Panc1 (cell line): ENCODE measurements at regions not wholly inside any gene's neighbourhood (a gene's known extent, or its start where the extent isn't known, plus 50 kb on each side); places are given as distances from the start of the nearest gene placed in this dataset.

Experiments used
- ATAC-seq: fragments of 200-7000 bp; cut with Tn5 transposase; 2 replicates; pipeline ENCODE4 v1.9.1; 2020; ENCODE audit warnings: mild to moderate bottlenecking, moderate library complexity
- BruUV-seq: library from RNA; stranded (reverse); fragments of 400-500 nt; replicated peaks from 2 replicates; lab custom pipeline; 2021; lab: Mats Ljungman, UMichigan
- CTCF ChIA-PET: fragments of 300-600 bp; sonication (Branson Sonifier 250); formaldehyde crosslinking; loops from one replicate; lab custom pipeline; 2022; ENCODE audit warnings: antibody characterized with exemption; lab: Charles Lee
- POLR2A ChIA-PET: fragments of 300-600 bp; sonication (Branson Sonifier 250); formaldehyde crosslinking; loops from one replicate; lab custom pipeline; 2022; ENCODE audit warnings: antibody characterized with exemption; lab: Charles Lee
- DNase-seq: peaks from one replicate; pipeline ENCODE4 v3.0.0-alpha.2; 2010; ENCODE audit warnings: low read depth, low spot score
- H3K27ac ChIP-seq: 2 replicates; pipeline ENCODE4 v1.5.1; 2011; ENCODE audit warnings: mild to moderate bottlenecking, low read length, inconsistent platforms
- H3K27me3 ChIP-seq: fragments of 200-500 bp; sonication (Bioruptor generic); 2 replicates; pipeline ENCODE4 v1.6.0; 2014; ENCODE audit warnings: low read length, inconsistent platforms; ENCODE audit not compliant: control insufficient read depth, insufficient read depth
- H3K36me3 ChIP-seq: fragments of 200-500 bp; sonication (Bioruptor generic); 2 replicates; pipeline ENCODE4 v1.5.1; 2014; ENCODE audit warnings: inconsistent platforms, mild to moderate bottlenecking, low read length, moderate library complexity; ENCODE audit not compliant: control insufficient read depth, insufficient read depth
- H3K4me1 ChIP-seq: 2 replicates; pipeline ENCODE4 v1.5.1; 2011; ENCODE audit warnings: inconsistent platforms, mild to moderate bottlenecking, low read length, moderate library complexity; ENCODE audit not compliant: control insufficient read depth, insufficient read depth
- H3K4me3 ChIP-seq, 2 experiments: 2 replicates each; pipeline ENCODE4 v1.5.1; 2011 to 2012; ENCODE audit warnings: low read depth in 2 of 2, low read length in 2 of 2, mild to moderate bottlenecking in 2 of 2, inconsistent platforms in 1 of 2, moderate library complexity in 1 of 2
- H3K9me3 ChIP-seq: fragments of 200-500 bp; sonication (Bioruptor generic); 2 replicates; pipeline ENCODE4 v1.5.1; 2014; ENCODE audit warnings: low read depth, mild to moderate bottlenecking, inconsistent platforms, low read length, moderate library complexity; ENCODE audit not compliant: control insufficient read depth, insufficient read depth
- POLR2AphosphoS5 ChIP-seq: IDR thresholded peaks from 2 replicates; pipeline ENCODE4 v1.6.1; 2012; ENCODE audit warnings: mild to moderate bottlenecking, low read depth, low read length, moderate library complexity
- SIN3A ChIP-seq: IDR thresholded peaks from 2 replicates; pipeline ENCODE4 v1.6.1; 2012; ENCODE audit warnings: low read depth, mild to moderate bottlenecking, low read length, moderate library complexity, borderline replicate concordance; ENCODE audit not compliant: insufficient read depth
- TCF7L2 ChIP-seq: IDR thresholded peaks from 2 replicates; pipeline ENCODE4 v1.6.1; 2011; ENCODE audit warnings: mild to moderate bottlenecking, low read depth, low read length, inconsistent platforms
- in situ Hi-C: cut with HindIII; loops from 2 replicates; pipeline ENCODE4 v1.10.0; 2016; ENCODE audit warnings: low sequenced_read_pairs, low pct_unique_long_range_greater_than_20kb
- intact Hi-C: fragments of 100-400 bp; cut with micrococcal nuclease; formaldehyde crosslinking; loops from one replicate; pipeline ENCODE4 v1.10.0; 2022; ENCODE audit not compliant: unreplicated experiment
- TF ChIP-seq, protein P1 (sequence below), 2 experiments: IDR thresholded peaks; 2 replicates each; pipeline ENCODE4 v1.6.1; 2011 to 2012; ENCODE audit warnings: low read depth in 2 of 2, control low read depth in 1 of 2, low read length in 1 of 2, mild to moderate bottlenecking in 1 of 2, moderate library complexity in 1 of 2; ENCODE audit not compliant: insufficient read depth in 1 of 2
- TF ChIP-seq, protein P2 (sequence below): fragments of 450-650 bp; IDR thresholded peaks from 2 replicates; pipeline ENCODE4 v1.5.1; 2017; ENCODE audit warnings: mild to moderate bottlenecking

DNA sequence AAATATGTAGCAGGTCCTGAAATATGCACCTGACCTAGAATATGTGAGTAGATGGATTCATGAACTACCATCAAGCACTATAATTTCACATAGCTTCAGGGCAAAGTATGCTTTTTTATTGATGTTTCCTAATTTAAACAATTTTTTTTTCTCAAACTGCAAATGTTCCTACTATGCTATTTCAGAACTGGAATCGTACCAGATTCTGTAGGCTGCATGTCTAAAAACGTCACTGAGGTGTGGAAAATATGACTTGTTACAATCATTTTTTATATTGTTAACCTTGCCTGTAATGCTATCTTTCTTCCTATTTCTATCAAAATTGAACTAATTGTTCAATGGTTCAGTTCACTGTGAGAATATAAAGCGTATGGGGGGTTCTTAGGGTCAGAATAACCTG lies 78.0 kb upstream of the RERGL start:
- DNase-seq (no peak), ATAC-seq (no peak)
- H3K36me3 ChIP-seq, result no peaks in the 10 kb centered on the region
- no TSS peak for BruUV-seq
- TF ChIP-seq, protein P1, sequence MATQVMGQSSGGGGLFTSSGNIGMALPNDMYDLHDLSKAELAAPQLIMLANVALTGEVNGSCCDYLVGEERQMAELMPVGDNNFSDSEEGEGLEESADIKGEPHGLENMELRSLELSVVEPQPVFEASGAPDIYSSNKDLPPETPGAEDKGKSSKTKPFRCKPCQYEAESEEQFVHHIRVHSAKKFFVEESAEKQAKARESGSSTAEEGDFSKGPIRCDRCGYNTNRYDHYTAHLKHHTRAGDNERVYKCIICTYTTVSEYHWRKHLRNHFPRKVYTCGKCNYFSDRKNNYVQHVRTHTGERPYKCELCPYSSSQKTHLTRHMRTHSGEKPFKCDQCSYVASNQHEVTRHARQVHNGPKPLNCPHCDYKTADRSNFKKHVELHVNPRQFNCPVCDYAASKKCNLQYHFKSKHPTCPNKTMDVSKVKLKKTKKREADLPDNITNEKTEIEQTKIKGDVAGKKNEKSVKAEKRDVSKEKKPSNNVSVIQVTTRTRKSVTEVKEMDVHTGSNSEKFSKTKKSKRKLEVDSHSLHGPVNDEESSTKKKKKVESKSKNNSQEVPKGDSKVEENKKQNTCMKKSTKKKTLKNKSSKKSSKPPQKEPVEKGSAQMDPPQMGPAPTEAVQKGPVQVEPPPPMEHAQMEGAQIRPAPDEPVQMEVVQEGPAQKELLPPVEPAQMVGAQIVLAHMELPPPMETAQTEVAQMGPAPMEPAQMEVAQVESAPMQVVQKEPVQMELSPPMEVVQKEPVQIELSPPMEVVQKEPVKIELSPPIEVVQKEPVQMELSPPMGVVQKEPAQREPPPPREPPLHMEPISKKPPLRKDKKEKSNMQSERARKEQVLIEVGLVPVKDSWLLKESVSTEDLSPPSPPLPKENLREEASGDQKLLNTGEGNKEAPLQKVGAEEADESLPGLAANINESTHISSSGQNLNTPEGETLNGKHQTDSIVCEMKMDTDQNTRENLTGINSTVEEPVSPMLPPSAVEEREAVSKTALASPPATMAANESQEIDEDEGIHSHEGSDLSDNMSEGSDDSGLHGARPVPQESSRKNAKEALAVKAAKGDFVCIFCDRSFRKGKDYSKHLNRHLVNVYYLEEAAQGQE (IDR thresholded peaks at IDR 0.05; ENCODE audit: insufficient read depth in 1 of 2, low read depth in 2 of 2, low read length in 1 of 2), result no peak
- TF ChIP-seq POLR2AphosphoS5, result no peak
- TF ChIP-seq SIN3A, result no peak
- no peak for TF ChIP-seq TCF7L2
- TF ChIP-seq, protein P2, sequence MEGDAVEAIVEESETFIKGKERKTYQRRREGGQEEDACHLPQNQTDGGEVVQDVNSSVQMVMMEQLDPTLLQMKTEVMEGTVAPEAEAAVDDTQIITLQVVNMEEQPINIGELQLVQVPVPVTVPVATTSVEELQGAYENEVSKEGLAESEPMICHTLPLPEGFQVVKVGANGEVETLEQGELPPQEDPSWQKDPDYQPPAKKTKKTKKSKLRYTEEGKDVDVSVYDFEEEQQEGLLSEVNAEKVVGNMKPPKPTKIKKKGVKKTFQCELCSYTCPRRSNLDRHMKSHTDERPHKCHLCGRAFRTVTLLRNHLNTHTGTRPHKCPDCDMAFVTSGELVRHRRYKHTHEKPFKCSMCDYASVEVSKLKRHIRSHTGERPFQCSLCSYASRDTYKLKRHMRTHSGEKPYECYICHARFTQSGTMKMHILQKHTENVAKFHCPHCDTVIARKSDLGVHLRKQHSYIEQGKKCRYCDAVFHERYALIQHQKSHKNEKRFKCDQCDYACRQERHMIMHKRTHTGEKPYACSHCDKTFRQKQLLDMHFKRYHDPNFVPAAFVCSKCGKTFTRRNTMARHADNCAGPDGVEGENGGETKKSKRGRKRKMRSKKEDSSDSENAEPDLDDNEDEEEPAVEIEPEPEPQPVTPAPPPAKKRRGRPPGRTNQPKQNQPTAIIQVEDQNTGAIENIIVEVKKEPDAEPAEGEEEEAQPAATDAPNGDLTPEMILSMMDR, result no peak
- H3K27ac ChIP-seq, result no peak overlapping the region
- H3K4me3 ChIP-seq, result no peak overlapping the region
- POLR2A ChIA-PET, result no interaction called here
- H3K9me3 ChIP-seq, result no peaks in the 10 kb centered on the region
- in situ Hi-C loops (no loop called here), intact Hi-C loops (no loop called here)
- CTCF ChIA-PET, result no interaction called here
- H3K4me1 ChIP-seq, result no peaks in the 10 kb centered on the region
- H3K27me3 ChIP-seq, result no peaks in the 10 kb centered on the region

DNA sequence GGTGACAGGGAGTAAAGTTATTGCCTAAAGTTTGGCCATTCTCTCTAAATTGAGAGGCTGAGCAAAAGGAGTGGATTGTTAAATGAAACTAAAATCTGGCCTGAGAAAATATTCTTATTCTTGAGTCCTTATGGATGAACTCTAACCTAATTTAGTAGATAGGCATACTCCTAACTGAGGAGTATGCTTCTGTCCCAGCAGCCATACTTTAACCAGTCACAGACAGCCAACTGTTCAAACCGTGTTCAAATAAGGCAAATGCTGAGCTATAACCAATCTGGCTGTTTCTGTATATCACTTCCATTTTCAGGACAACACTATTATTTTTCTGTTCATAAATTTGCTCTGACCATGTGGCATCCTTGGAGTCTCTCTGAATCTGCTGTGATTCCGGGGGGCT lies 75.9 kb upstream of the RERGL start:
- intact Hi-C loops, result no loop called here
- no peak for ATAC-seq
- H3K27me3 ChIP-seq, result no peaks in the 10 kb centered on the region

More for the DNA sequence above, 75.9 kb upstream of the RERGL start:
- ChIA-PET CTCF (interaction anchor here (0.7 kb wide), 1 partner anchor 59 kb away, joined by 3 read pairs; no protein-coding TSS in a partner anchor), POLR2A (no interaction called here)
- no peak overlapping the region for H3K27ac ChIP-seq
- no peak for DNase-seq
- TF ChIP-seq, protein P2, result no peak
- TF ChIP-seq SIN3A (no peak), POLR2AphosphoS5 (no peak), TCF7L2 (no peak)
- TF ChIP-seq, protein P1 (IDR thresholded peaks at IDR 0.05; ENCODE audit: insufficient read depth in 1 of 2, low read depth in 2 of 2, low read length in 1 of 2), result no peak
- BruUV-seq, result no TSS peak
- in situ Hi-C loops, result no loop called here
- H3K4me3 ChIP-seq, result no peak overlapping the region
- no peaks in the 10 kb centered on the region for H3K4me1 ChIP-seq
- no peaks in the 10 kb centered on the region for H3K36me3 ChIP-seq
- H3K9me3 ChIP-seq, result no peaks in the 10 kb centered on the region
